ENCODE measurements at regions not wholly inside any gene's neighbourhood (a gene's known extent, or its start where the extent isn't known, plus 50 kb on each side); places are given as distances from the start of the nearest gene placed in this dataset.

- H3K4me3 Mint-ChIP-seq = no peak overlapping the region
- TF ChIP-seq, protein P1, sequence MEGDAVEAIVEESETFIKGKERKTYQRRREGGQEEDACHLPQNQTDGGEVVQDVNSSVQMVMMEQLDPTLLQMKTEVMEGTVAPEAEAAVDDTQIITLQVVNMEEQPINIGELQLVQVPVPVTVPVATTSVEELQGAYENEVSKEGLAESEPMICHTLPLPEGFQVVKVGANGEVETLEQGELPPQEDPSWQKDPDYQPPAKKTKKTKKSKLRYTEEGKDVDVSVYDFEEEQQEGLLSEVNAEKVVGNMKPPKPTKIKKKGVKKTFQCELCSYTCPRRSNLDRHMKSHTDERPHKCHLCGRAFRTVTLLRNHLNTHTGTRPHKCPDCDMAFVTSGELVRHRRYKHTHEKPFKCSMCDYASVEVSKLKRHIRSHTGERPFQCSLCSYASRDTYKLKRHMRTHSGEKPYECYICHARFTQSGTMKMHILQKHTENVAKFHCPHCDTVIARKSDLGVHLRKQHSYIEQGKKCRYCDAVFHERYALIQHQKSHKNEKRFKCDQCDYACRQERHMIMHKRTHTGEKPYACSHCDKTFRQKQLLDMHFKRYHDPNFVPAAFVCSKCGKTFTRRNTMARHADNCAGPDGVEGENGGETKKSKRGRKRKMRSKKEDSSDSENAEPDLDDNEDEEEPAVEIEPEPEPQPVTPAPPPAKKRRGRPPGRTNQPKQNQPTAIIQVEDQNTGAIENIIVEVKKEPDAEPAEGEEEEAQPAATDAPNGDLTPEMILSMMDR (conservative IDR thresholded peaks at IDR 0.05) = no peak
- DNase-seq (ENCODE audit: extremely low spot score, unreplicated experiment) = no peak
- H3K36me3 Mint-ChIP-seq = no peaks in the 10 kb centered on the region
- peaks cover 23% of the 10 kb centered on the region for H3K27me3 Mint-ChIP-seq
- no peak overlapping the region for H3K27ac Mint-ChIP-seq
- peaks cover 14% of the 10 kb centered on the region for H3K4me1 Mint-ChIP-seq (ENCODE audit: unreplicated experiment)
- no peaks in the 10 kb centered on the region for H3K9me3 Mint-ChIP-seq
These were observed 99.4 kb downstream of the TMEM174 start for GRCh38 chr5:73272351-73272750.

- H3K27ac Mint-ChIP-seq = no peak overlapping the region
- H3K27me3 Mint-ChIP-seq = peaks cover 22% of the 10 kb centered on the region
- no peaks in the 10 kb centered on the region for H3K36me3 Mint-ChIP-seq
- no peaks in the 10 kb centered on the region for H3K9me3 Mint-ChIP-seq
- no peak overlapping the region for H3K4me3 Mint-ChIP-seq
- DNase-seq (ENCODE audit: extremely low spot score, unreplicated experiment) = no peak
- peaks cover 8% of the 10 kb centered on the region for H3K4me1 Mint-ChIP-seq (ENCODE audit: unreplicated experiment)
- TF ChIP-seq, protein P1 (conservative IDR thresholded peaks at IDR 0.05) = no peak
These were observed 95.8 kb downstream of the TMEM174 start for GRCh38 chr5:73268826-73269225.

GRCh38 chr5:73267766-73268435 lies 94.9 kb downstream of the TMEM174 start:
- Mint-ChIP-seq H3K27ac (no peak overlapping the region), H3K9me3 (no peaks in the 10 kb centered on the region), H3K36me3 (no peaks in the 10 kb centered on the region), H3K27me3 (peaks cover 20% of the 10 kb centered on the region), H3K4me3 (no peak overlapping the region), H3K4me1 (ENCODE audit: unreplicated experiment) (peaks cover 8% of the 10 kb centered on the region)
- no peak for DNase-seq (ENCODE audit: extremely low spot score, unreplicated experiment)
- TF ChIP-seq, protein P1 (conservative IDR thresholded peaks at IDR 0.05) = no peak

DNA sequence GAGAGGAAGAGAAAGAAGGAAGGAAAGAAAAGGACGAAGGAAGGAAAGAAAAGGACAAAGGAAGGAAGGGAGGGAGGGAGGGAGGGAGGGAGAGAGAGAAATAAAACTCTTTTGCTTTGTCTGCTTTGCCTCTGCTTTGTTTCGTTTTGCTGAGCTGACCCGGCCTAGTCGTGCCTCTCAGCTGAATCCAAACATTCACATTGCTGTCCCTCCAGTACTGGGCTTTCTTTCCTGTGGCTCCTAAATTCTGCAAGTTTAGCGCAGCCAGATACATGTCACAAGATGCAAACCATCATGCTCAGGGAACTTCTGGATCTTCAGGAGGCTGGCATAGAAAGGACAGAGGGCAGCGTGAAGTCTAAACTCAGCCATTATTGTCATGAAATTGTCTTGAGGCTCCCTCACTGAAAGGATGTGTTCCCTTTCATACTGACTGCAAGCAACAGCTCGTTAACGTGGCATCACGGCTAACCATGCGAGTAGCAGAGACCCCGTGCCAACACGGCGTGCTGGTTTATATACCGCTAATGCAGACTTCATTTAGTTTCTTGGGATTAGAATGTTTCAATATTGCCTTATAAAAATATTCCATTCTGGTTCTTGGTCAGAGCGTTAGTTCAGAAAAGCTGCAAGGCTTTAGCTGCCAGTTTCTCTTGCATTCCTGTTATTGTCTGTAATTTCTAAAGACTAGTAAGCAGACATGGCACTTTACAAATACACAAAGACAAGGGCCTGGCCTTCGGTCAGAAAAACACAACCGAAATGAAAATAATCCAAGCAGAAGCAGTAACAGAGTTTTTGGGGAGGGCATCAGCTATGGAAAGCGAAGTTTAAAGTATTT lies 94.2 kb downstream of the TMEM174 start:
- no peaks in the 10 kb centered on the region for H3K9me3 Mint-ChIP-seq
- DNase-seq (ENCODE audit: extremely low spot score, unreplicated experiment) = no peak
- H3K27me3 Mint-ChIP-seq = peaks cover 27% of the 10 kb centered on the region
- peaks cover 8% of the 10 kb centered on the region for H3K4me1 Mint-ChIP-seq (ENCODE audit: unreplicated experiment)
- H3K27ac Mint-ChIP-seq = no peak overlapping the region
- TF ChIP-seq, protein P1 (conservative IDR thresholded peaks at IDR 0.05) = no peak
- H3K36me3 Mint-ChIP-seq = no peaks in the 10 kb centered on the region
- H3K4me3 Mint-ChIP-seq = no peak overlapping the region

DNA sequence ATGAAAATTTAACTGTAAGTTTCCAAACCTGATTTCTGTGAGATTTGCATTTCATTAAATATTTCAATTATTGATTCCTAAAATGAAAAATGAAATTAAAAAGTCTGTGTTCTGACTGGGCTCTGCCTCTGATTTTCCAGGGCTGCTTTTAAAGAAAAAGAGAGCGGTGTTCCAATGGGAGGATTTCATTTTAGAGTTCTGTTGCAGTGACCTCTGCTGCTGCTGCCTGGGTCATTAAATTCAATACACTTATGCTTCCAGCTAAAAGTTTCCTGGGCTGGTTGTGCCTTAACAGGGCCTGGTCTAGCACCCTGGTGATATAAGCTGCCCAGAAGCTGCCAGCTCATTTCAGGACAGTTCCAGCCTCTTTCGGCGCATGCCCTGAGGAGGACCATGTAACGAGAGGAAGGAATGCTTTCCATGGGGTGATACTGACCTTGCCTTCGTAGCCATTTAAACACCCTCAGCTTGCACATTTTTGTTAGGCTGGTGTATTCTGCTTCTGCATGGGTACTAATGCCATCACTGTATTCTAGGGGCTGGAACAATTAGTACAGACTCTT lies 93.3 kb downstream of the TMEM174 start:
- no peaks in the 10 kb centered on the region for H3K36me3 Mint-ChIP-seq

More for the DNA sequence above, 93.3 kb downstream of the TMEM174 start:
- Mint-ChIP-seq H3K4me3 (no peak overlapping the region), H3K9me3 (no peaks in the 10 kb centered on the region), H3K4me1 (ENCODE audit: unreplicated experiment) (peaks cover 8% of the 10 kb centered on the region), H3K27me3 (peaks cover 32% of the 10 kb centered on the region), H3K27ac (no peak overlapping the region)
- TF ChIP-seq, protein P1 (conservative IDR thresholded peaks at IDR 0.05) = no peak
- no peak for DNase-seq (ENCODE audit: extremely low spot score, unreplicated experiment)
